AG10803 (cell line): ENCODE measurements at regions not wholly inside any gene's neighbourhood (a gene's known extent, or its start where the extent isn't known, plus 50 kb on each side); places are given as distances from the start of the nearest gene placed in this dataset.
A peak's percentile ranks its signal among the peaks of the same experiment; 100 is the strongest.

ENCODE experiments used
- DNase-seq: peaks from one replicate; pipeline ENCODE4 v3.0.0; 2010; ENCODE audit warnings: low read depth
- H3K4me3 ChIP-seq: 2 replicates; pipeline ENCODE4 v1.5.1; 2011; ENCODE audit warnings: mild to moderate bottlenecking, low read length, control low read depth
- TF ChIP-seq, protein P1 (sequence below): conservative IDR thresholded peaks from 2 replicates; pipeline ENCODE4 v1.5.1; 2011; ENCODE audit warnings: mild to moderate bottlenecking, low read length, control low read depth, inconsistent platforms

DNA sequence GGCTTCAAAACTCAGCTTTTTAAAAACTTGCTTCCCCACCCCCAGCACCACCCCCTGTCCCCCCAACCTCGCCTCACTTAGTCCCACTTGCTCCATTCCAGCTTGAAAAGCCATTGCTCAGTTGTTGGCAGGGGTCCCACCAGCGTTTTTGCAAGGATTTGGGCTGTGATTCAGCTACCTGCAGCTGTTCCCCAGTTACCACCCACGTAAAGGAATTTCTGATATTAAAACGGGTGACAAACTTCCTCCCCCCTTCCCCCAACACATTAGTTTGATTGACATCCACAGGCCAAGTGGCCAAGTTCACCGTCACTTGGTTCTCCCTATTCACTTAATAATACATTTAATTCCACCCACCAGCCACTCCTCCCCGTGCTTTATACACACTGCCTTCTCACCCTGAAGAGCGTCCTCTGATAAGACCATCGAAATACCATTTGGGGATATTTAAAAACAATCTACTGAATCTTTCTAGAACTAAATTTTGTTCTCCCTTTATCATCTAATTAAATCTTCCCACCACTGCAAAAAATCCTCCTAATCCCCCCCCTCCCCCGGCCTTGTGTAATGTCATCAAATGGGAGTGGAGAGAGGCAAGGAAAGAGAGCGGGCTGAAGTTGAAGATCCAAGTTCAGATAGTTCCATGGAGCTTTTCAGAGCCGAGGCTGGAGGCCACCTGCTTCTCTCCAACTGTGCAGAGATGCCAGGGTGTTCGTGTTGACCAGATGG is 55.1 kb downstream of the SOX9 start:
- DNase-seq: no peak
- no peak overlapping the region for H3K4me3 ChIP-seq
- TF ChIP-seq, protein P1, sequence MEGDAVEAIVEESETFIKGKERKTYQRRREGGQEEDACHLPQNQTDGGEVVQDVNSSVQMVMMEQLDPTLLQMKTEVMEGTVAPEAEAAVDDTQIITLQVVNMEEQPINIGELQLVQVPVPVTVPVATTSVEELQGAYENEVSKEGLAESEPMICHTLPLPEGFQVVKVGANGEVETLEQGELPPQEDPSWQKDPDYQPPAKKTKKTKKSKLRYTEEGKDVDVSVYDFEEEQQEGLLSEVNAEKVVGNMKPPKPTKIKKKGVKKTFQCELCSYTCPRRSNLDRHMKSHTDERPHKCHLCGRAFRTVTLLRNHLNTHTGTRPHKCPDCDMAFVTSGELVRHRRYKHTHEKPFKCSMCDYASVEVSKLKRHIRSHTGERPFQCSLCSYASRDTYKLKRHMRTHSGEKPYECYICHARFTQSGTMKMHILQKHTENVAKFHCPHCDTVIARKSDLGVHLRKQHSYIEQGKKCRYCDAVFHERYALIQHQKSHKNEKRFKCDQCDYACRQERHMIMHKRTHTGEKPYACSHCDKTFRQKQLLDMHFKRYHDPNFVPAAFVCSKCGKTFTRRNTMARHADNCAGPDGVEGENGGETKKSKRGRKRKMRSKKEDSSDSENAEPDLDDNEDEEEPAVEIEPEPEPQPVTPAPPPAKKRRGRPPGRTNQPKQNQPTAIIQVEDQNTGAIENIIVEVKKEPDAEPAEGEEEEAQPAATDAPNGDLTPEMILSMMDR: no peak

DNA sequence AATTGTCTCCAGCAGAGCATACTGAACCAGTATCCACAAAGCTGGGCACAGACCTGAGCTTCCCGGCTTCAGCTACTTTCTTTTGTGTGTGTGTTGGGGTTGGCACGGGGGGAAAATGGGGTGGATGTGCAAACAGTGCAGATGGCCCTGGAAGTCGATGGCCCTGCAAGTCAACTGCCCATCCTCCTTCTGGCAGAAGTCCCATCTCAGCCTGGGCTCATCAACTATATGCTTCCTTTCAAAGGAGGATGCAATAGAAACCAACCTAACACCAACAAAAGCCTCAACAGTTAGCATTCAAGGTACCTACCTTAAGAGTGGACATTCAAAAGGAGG is 55.7 kb downstream of the SOX9 start:
- H3K4me3 ChIP-seq: no peak overlapping the region
- no peak for DNase-seq
- TF ChIP-seq, protein P1: no peak

DNA sequence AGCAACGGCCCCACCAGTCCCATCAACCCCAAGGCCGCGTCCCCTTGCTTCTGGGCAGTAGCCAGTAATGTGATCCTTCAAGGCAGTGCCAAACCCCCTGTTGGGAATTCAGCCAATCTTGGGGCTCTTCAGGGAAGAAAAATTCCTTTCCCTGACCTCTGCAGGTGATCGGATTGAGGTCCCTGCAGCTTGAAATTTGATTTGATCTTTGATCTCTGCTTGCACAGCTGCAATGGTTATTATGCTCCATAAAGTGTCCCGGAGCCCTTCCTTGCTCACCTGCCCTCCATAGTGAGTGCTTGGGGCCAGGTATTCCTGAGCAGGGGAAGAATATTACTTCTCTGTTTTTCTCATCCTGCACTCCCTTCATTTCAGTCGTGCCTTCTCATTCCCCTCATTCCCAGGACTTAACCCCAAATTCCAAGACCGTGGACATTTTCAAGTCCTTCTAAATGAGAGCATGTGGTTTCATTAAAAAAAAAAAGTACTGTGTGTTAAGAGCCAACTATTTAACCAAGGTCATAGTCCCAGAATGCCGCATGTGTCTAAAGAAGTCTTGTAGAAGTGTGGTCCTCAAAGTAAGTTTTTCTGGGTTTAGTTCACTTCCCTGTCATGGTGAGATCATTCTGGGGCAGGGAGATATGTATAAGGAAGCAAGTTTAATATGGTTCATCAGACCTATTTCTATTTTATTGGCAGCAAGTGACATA is 56.3 kb downstream of the SOX9 start:
- DNase-seq: peak; percentile 12
- TF ChIP-seq, protein P1: no peak
- H3K4me3 ChIP-seq: no peak overlapping the region

DNA sequence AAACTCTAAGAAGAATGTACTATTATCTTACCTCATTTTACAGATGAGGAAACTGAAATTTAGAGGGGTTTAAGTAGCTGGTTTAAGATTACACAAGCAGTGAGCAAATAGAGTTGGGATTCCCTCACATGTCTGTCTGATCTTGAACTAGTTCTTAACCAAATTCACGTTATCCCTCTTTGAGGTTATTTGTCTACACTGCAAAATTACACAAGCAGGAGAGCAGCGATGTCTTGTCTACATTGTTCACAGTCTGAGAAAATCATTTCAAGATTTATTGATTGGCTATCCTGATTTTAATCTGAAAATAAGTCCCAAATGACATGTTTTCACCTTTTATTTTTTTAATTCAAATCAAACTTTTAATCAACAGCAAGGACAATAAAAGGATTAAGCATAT is 56.9 kb downstream of the SOX9 start:
- DNase-seq: no peak
- TF ChIP-seq, protein P1: no peak
- H3K4me3 ChIP-seq: no peak overlapping the region

DNA sequence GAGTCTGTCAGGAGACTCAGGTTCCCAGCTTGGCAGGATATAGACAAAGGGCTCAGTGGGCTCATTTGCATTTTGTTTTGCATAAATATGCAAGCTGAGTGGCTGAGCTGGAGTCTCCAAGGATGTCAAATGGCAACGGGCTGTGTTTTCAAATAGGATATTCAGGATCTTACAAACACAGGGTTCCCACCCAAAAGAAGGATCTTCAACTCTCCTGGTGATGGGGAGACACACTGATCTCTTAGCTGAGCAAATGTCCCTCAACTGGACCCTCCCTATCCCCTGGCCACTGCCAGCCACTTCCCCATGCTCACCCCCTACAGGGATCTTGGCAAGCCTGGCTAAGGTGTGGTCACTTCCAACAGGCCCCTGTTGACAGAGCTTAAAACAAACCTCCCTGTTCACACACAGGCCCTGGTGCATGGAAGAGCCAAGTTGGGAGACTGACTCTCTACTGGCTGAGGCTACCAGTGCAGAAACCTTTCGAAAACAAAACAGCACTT is 61.6 kb downstream of the SOX9 start:
- H3K4me3 ChIP-seq: no peak overlapping the region
- TF ChIP-seq, protein P1: no peak
- no peak for DNase-seq

DNA sequence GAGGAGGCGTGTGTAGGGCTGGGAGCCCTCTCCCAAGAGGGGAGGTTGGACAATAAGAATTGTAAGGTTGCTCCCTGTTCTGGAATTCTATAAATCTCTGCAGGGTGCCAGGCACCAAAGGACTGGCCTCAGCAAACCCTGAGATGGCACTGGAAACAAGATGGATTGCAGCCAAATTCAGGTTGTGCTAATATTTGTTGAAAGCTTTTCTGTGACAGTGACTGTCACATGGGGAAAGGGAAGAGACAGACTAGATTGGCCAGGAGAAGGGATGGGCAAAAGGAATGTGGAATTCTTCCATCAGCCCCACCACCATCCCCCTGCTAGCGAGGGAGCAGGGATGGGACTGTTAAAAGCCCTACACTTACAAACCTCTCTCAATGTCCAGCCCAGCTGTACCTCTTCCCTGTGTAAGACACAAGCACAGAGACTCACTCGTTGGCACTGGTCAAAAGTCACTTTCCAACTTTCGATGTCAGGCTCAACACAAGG is 62.4 kb downstream of the SOX9 start:
- no peak overlapping the region for H3K4me3 ChIP-seq
- no peak for DNase-seq
- TF ChIP-seq, protein P1: no peak

DNA sequence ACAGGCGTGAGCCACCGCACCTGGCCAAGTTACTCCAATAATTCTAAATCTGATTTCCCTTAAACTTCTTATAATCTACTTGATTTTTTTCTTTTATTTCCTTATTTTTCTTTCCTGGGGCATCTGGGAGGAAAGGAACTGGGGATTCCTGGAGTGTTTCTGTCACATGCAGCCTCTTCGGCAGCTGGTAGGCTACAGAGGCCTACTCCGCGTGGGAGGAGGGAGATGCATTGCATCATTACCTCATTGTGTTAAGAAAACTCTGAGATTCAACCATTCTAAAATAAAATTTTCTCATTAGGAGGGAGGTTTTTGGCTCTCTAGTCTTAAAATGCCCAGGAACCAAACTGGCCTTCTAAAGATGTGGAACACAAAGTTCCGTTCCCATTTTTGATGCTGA is 64.0 kb downstream of the SOX9 start:
- TF ChIP-seq, protein P1: no peak
- peak; percentile 27 for DNase-seq
- no peak overlapping the region for H3K4me3 ChIP-seq
